ENCODE measurements at regions not wholly inside any gene's neighbourhood (a gene's known extent, or its start where the extent isn't known, plus 50 kb on each side); places are given as distances from the start of the nearest gene placed in this dataset.

DNA sequence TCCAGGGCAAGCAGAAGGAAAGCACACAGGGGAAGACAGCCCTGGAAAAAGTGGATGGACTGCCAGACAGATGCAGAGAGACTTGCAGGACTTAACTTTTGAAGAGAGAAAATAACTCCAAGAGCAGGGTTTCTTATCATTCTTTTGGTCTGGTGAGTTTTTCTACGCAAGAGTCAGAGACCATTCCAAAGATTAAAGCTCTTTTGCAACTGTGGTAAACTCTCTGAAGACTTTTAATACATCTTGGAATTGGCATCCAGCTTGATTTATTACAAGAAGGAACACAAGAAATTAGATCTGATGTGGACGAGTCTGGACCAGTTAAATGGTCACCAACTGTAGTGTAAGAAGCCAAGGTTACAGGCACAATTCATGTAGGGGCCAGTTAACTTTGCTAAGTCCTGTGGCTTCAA lies 153.4 kb downstream of the SIPA1L2 start:
- DNase-seq (ENCODE audit: low spot score), result no peak

DNA sequence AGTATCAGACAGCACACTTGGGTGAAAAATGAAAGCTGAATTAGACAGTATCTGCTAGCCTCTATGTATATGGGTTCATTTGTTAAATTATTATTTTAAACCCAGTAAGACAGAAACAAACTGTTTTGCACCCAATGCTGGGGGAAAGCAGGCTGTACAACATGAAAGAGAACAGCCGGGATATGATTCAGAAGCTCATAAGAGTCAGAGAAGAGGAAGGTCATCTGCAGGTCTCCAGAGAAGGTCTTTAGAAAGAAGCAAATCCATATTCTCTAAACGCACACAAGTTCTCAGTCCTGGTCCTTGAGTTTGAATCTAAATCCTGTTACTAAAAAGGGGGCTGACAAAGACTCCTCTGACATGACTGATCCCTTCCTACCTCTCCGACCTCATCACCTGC lies 155.1 kb downstream of the SIPA1L2 start:
- DNase-seq (ENCODE audit: low spot score), result no peak

DNA sequence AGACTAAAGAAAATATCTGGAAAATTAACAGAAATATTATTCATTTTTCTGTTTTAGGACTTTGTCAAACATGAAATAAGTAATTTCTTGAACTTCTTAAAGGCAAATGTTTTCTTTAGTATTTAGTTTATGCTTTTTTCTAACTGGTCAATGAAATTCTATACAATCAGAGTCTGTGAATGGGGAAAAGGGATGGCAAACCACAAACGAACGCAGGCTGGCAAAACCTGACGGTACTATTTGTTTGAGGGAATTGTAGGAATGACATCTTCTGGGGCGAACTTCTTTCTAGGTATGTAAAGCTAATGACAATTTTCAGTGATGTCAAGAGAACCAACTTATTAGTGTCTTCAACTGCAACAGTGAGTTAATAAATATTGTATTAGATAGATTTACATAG lies 156.0 kb downstream of the SIPA1L2 start:
- DNase-seq (ENCODE audit: low spot score), result no peak

DNA sequence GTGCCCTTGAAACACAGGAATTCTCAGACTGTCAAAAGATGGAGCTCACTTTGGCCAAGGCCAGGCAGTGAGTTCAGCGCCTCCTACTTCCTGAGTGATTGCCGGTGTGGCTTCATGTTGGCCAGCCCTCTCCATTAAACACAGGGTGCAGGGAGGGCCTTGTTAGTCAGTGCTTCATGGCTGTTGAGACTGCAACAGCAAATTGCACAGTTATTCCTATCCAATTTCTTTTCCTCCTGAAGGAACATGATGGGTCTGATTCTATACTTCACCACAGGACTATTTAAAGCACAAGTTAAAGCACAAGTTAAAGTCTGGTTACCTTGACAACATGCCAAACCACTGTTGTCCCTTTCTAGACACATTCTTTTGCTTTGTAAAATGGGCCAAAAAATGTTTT lies 156.6 kb downstream of the SIPA1L2 start:
- peak; percentile 46 for DNase-seq (ENCODE audit: low spot score)

DNA sequence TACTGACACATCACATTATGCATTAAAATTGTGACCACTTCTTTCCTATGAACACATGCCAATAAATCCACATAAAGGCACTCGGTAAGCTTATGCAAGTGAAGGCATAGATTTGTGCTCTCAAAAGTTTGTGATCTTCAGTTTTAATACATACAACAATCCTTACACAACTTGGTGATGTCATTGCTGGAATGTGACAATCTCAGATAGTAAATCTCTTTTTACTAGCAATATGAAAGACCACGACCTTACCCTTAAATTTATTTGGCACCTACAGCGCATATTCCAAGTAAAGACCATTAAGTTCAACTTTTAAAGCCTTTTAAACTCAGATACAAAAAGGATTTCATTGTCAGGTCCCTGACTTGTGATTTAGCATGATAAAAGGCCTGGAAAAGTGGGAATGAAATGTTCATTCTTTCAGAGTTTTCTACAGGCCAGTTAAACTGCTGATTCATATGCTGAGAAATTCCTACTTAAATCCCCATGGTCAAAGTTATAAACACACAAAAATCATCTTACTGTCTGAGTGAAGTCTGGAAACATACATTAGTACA lies 157.4 kb downstream of the SIPA1L2 start:
- DNase-seq (ENCODE audit: low spot score), result peak; percentile 25

DNA sequence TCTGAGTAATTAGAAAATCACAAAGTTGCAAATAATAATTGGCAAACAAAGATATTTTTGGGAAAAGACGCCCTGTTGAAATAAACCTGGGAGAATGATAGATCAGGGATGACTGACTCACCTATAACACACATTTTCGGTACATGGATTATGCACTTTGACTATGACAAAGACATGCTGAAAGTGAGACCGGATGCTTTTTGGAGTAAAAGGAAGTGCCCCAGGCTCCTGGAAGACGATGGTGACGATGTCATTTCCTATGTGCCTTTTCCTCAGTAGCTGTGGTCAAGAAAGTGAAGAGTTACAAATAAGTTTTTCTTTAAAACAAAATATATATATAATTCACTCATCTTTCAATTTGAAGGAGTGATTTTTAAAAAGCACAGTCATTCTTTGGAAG lies 158.7 kb downstream of the SIPA1L2 start:
- DNase-seq (ENCODE audit: low spot score), result no peak

DNA sequence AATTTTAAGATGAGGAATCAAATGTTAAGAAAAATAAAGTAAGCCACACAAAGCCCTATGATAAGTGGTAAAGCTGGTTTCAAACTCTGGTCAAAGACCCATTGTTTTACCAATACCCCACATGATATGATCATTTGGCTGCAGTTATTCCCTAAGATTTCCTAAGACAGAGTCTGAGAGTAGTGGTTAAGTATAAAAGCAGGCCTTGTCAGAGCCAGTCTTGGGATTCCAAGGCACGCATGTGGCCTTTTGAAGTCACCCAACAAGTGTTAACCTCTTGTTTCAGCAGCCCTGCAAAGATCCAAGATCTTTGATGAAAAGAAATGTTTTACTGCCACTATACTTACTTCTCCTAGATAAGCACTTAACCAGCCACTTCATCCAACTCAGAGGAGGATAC lies 159.2 kb downstream of the SIPA1L2 start:
- DNase-seq (ENCODE audit: low spot score), result no peak

DNA sequence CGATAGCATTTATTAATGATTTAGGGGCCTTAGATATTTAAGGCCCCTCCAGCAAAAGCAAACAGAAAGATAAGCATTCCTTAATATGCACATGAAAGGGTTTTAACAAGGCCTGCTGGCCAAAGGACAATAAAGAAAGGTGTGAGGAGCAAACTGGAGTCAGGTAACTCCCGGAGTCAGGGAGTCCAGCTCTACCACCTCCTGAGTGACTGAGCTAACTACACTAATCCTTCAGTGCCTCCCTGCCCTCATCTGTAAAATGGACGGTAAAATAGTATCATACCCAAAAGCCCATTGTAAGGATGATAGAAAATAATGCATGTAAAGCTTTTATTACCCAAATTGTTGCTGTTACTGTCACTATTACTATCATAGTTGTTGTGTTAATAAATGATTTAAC lies 161.7 kb downstream of the SIPA1L2 start:
- DNase-seq (ENCODE audit: low spot score), result no peak

DNA sequence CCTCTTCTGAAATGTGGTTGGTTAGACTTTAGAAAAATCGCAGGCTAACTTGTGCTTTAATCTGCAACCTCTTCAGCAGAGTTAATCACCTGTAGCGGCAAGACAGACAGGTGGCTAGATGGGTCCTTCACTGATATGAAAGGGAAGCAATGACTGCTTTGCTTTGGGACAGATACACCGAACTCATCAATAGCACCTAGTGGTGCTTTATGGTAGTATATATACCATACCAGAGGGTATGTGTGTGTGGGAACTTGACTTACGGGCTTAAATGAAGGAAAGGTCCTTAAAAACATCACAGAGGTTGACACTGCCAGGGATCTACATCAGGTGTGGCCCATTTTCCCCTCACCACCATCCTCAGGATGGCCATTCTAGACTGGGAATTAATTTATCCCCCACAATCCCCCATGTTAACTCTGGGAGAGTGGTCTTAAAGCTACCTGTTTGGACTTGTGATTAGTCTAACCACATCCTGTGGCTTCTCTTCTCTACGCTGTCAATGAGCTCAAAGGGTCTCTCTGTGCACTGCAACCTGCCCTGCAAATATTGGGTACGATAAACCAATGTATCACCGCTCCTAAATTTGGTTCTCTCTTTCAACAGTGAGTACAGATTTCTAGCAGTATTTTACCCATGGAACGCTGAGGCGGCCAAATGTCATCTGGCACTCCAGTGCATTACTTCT lies 162.7 kb downstream of the SIPA1L2 start:
- no peak for DNase-seq (ENCODE audit: low spot score)

DNA sequence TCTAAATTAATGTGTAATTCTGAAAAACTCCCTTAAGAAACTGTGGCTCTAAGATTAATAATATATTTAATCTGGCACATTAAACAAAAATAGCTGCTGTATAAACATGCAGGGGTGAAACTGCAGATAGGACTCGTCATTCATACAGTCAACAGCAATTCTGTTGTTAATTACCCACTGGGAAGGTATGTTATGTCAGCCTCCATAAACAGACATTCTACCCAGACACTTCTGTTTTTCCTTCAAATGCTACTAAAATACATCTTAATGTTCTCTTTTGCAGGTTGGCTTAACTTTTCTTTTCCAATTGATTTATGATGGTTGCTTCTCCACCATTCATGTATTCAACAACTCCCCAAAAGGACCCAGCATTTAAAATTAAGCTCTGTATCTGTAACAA lies 165.6 kb downstream of the SIPA1L2 start:
- no peak for DNase-seq (ENCODE audit: low spot score)

DNA sequence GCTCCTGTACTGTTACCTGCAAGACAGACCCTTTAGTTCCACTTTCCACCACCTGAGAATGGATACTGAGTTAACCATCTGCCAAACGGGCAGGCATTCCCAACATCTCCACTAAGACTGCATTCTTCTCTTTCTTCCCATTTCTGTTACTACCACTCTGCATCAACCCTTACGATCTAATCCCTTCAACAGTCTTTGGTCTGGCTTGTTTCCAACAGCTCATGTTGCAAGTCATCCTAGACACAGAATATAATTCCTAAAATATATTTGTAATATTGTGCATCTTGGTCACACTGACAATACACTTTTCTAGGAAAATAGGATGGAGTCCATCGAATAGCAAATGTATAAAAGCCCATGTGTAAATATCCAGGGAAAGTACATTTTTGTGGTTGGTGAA lies 166.7 kb downstream of the SIPA1L2 start:
- DNase-seq (ENCODE audit: low spot score), result no peak

DNA sequence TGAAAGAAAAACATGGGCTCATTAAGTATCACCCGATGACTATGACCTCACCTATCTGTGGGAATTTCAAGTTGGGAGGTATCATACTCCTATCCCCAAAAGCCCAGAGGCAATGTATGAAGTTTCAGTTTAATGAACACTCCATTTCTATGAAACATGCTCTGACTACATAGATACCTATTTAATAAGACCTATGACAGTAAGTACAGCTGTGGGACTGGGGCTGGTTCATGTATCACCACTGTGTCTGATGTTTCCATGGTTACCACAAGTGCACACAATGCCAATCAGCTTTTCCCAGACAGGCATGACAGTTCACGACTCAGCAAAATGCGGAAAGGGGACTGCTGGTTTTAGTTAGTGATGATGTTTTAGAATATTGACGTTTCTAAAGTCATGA lies 167.7 kb downstream of the SIPA1L2 start:
- no peak for DNase-seq (ENCODE audit: low spot score)

DNA sequence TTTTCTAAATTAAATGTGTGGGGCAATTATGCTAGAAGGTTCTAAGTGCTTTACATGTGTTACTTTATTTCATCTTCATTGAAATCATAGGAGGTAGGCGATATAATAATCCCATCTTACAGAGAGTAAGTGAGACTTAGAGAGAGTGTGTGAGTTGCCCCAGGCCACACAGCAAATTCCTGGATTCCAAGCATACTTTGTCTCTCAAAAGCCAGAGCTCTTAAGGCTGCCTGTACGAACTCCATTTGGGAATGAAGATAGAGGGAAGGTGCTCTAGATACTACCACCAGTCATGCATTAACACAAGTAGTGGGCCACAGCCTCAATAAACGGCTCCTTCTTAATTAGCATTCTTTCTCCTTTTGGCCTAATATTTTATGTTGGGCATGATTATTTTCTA lies 170.1 kb downstream of the SIPA1L2 start:
- no peak for DNase-seq (ENCODE audit: low spot score)

DNA sequence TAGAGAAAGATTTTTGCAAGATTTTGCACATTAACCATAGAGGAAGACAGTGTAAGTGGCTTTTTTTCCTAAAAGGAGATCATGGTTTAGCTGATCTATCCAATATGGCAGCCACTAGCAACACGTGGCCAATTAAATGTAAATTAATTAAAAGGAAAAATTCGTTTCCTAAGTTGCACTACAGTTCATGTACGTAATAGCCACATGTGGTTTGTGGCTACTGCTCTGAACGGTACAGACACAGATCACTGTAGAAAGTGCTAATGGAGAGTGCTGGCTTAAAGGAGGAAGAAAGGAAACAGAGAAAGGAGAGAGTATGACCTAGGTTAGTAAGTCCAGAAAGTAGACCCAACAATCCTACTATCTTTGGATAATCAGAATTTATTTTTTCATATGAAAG lies 170.8 kb downstream of the SIPA1L2 start:
- no peak for DNase-seq (ENCODE audit: low spot score)

DNA sequence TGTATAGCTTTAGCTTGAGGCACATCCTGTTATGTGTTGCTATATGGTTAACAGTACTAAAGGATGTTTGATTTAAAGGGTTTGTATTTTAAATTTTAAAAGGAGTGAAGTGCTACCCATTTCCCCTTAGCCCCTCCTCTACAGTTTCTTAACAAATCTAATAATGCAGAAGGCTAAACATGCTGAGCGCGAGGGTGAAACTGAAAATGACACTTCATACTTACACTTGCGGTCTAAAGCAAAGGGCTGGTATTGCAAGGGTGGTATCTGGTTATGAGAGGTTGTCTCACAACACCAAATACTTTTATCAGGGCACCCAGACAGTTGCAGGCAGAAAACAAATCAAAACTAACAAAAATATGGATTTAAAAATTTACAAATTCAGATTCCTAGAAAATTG lies 172.3 kb downstream of the SIPA1L2 start:
- no peak for DNase-seq (ENCODE audit: low spot score)

DNA sequence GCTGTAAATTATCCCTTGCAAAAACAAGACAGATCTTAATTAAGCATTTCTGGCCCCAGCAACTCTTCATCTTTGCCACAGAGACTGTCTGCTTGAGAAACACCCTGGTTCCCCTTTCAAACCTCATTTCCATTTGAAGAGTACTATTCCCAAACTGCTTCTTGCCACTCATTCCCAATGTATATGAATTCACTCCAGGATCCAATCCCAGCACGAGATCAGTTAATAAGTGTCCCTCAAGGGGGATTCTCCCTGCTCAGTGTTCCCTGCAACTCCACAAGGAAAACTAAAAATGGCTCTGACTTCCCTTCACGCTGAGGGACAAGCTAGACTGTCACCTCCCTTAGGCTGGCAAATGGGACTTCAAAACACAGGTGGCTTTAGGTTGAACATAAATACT lies 173.2 kb downstream of the SIPA1L2 start:
- no peak for DNase-seq (ENCODE audit: low spot score)

DNA sequence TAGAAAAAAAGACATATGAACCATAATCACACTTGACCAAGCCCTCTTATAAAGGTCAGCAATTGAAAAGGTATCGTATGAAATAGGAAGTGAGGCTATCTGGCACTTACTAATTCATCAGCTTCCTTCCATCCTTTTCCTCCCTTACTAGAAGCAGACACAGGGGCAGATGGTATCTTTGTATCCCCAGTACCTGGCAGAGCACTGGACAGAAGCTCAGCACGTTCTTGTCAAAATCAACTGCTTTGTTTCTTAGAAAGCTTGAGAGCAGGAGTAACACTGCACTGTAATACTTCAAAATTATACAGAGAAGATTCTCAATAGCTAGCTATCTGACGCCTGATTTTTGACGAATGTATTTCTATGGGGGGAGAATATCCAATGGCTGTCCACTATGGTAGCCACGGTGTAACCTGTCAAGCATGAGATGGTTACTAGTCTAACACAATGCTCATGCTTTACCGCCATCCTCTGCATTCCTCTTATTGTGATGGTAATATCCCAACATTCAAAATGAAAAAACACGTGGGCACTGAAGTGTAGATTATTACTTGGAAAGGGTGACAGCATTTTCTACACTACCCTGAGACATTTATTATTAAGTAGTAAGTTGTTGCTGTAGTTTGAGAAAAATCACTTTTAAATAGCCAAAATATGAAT lies 175.6 kb downstream of the SIPA1L2 start:
- DNase-seq (ENCODE audit: low spot score), result no peak

DNA sequence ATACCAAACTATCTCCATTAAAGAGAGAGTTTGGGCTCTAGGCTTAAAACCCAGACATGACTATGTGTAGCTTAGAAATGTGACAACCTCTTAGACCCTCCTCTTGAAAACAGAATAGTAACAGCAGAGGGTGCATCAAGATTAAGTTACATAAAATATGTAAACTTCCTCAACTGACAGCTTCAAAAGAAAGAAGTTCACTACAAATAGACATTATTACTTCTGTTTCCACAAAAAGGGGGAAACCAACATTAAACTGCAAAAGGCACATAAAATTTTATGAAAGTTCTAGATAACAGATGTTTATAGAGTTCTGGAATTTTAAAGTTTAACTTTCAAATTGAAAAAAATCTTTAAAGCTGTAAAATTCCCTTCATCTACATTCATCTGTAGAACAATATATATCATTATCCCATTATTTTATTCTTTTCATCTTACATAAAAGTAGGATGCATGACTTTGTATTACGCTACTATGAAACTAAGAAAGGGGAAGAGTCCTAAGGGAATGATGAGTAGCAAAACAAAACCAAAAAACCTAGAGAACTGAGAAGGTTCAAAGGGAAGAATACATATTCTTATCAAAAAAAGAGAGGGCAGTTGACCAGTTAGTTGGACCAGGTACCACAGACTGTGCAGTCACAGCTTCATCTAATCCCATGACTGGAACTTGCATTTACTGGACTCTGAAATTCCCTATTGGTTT lies 177.0 kb downstream of the SIPA1L2 start:
- DNase-seq (ENCODE audit: low spot score), result no peak

DNA sequence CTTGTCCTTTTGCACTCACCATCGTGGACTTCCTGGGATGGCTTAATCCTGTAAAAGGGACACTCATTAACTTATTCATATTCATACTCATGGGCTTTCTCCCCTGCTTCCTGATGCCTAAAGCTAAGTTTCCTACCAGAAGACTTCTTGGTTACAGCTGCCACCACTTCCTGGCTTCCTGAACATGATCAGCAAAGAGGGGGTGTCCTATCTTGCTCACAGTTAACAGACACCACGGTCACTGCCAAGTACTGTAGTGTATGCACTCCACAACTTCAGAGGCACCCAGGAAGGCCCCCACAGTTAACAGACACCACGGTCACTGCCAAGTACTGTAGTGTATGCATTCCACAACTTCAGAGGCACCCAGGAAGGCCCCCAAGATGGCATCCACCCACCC lies 177.8 kb downstream of the SIPA1L2 start:
- no peak for DNase-seq (ENCODE audit: low spot score)

DNA sequence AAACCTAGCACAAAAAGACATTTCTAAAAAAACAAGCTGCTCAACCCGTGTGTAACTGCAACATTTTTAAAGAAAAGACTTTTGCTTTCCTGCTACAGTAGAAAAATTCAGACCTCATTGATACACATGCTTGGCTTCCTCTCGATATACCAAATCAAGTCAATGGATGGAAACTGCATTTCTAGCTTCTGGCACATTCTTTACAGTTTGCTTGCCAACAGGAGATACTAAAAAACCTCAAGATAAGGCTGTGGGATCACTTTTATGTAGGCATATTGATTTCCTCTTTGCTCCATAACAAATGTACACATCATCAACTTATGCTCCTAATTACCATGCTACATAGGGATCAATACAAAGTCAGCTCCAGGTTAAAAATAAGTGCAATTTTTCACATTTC lies 178.4 kb downstream of the SIPA1L2 start:
- no peak for DNase-seq (ENCODE audit: low spot score)

DNA sequence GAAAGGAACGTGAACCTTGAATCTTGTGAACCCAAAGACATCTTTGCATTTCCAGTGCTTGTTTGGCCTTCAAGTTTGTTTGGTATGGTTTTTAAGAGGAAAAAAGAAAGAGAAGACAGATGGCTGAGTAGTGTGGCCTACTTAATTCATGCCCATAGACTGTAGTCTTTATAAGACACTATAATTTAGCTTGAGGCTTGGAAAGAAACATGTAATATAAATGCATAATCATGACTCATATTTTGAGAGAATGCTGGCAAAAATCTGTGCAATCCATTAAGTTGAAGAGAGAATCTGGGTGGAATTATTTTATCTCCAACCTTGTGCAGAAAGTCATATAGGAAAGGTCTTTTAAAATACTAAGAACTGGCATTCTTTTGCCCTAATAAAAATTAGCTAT lies 179.3 kb downstream of the SIPA1L2 start:
- no peak for DNase-seq (ENCODE audit: low spot score)

DNA sequence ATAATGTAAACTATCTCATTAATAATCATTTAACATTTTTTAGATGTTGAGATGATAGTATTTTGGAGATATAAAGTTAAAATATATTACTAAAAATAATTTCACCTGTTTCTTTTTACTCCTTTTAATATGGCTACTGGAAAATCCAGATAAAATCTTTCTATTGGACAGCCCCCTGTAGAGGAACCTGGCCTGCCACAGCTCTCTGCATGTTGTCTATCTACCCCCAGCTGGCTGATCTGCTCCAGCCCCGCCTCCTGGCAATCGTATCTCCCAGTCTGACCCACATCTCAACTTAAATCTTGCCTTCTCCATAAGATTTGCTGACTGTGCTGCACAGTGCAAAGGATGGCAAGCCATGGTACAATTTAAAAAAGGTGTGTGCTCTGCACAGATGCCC lies 182.8 kb downstream of the SIPA1L2 start:
- no peak for DNase-seq (ENCODE audit: low spot score)

Data from GM03348 (cell line).